OCI-LY3 (cell line): ENCODE measurements at regions not wholly inside any gene's neighbourhood (a gene's known extent, or its start where the extent isn't known, plus 50 kb on each side); places are given as distances from the start of the nearest gene placed in this dataset.

Source experiments
- EZH2phosphoT487 ChIP-seq: fragments of 200-600 bp; shearing (Covaris generic); IDR thresholded peaks from 2 replicates; pipeline ENCODE4 v1.6.1; 2018; ENCODE audit warnings: antibody characterized with exemption, mixed run types, low read depth
- TF ChIP-seq, protein P1 (sequence below): fragments of 200-600, 300-600 bp; sonication (generic); IDR thresholded peaks from 2 replicates; pipeline ENCODE4 v1.5.1; 2014; ENCODE audit warnings: antibody characterized with exemption, low read length, low read depth

DNA sequence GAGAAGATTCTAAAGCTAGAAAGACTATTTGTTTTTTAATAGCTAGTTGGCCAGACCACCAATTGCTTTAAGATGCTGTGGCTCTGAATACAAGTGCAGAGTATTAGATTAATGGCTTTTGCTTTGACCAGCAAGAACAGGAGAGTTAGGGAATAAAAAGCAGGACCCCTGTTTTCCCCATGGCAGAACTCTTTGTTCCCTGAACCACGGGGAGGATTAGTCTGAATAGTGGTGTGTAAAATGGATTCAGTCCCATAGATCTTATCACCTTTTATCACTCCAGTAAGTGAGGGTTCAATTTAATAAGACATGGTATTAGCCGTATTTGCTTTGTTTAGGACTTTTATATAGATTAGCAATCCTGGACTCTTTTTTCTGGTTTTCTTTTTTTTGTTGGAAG, 562.6 kb upstream of the DPPA4 start:
- TF ChIP-seq, protein P1, sequence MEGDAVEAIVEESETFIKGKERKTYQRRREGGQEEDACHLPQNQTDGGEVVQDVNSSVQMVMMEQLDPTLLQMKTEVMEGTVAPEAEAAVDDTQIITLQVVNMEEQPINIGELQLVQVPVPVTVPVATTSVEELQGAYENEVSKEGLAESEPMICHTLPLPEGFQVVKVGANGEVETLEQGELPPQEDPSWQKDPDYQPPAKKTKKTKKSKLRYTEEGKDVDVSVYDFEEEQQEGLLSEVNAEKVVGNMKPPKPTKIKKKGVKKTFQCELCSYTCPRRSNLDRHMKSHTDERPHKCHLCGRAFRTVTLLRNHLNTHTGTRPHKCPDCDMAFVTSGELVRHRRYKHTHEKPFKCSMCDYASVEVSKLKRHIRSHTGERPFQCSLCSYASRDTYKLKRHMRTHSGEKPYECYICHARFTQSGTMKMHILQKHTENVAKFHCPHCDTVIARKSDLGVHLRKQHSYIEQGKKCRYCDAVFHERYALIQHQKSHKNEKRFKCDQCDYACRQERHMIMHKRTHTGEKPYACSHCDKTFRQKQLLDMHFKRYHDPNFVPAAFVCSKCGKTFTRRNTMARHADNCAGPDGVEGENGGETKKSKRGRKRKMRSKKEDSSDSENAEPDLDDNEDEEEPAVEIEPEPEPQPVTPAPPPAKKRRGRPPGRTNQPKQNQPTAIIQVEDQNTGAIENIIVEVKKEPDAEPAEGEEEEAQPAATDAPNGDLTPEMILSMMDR: no peak
- TF ChIP-seq EZH2phosphoT487: no peak
